ENCODE measurements at regions not wholly inside any gene's neighbourhood (a gene's known extent, or its start where the extent isn't known, plus 50 kb on each side); places are given as distances from the start of the nearest gene placed in this dataset.

DNA sequence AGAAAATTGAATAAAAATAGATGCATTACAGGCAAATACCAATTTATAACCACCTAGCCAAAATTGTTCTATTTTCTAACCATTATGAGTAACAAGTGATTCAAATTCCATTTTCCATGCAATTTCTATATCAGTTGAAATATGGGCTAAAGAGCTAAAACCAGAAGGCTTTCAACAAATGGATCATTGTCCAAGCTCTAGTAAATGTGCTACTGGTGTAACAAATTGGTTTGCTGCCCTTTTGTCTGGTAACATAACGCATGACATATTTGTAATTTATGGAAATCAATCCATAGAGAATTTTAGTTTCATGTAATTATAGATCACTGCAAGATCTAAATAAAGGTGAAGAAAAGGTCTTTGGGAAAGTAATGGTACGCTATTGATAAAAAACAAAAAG lies 708.0 kb upstream of the GRAMD2B start:
- POLR2A ChIA-PET, result no interaction called here
- no peak overlapping the region for H3K27ac Mint-ChIP-seq
- CTCF ChIA-PET, result no interaction called here

DNA sequence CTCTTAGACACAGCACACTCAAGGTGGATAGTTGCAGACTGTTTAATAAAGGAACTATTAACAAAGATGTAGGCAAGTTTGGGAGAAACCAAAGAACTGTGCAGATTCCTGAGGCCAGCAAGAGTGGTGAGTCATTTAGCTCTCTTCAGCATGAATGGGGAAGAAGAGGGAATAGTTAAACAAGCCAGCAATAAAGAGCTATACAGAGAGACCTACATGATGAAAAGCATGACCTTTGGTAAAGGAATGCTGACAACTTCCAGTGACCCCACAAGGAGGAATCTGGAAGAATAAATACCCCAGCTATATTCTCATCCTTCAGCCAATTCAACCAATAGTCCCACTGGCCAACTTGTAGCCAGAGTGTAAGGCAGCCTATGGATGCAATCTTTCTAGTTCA lies 706.0 kb upstream of the GRAMD2B start:
- intact Hi-C loops (cut with micrococcal nuclease), result no loop called here

More for the DNA sequence above, 708.0 kb upstream of the GRAMD2B start:
- Mint-ChIP-seq H3K36me3 (no peaks in the 10 kb centered on the region), H3K4me1 (ENCODE audit: low read depth) (no peaks in the 10 kb centered on the region), H3K4me3 (no peak overlapping the region), H3K9me3 (peaks cover 11% of the 10 kb centered on the region), H3K27me3 (no peaks in the 10 kb centered on the region)
- intact Hi-C loops (cut with micrococcal nuclease), result no loop called here
- DNase-seq, result no peak

DNA sequence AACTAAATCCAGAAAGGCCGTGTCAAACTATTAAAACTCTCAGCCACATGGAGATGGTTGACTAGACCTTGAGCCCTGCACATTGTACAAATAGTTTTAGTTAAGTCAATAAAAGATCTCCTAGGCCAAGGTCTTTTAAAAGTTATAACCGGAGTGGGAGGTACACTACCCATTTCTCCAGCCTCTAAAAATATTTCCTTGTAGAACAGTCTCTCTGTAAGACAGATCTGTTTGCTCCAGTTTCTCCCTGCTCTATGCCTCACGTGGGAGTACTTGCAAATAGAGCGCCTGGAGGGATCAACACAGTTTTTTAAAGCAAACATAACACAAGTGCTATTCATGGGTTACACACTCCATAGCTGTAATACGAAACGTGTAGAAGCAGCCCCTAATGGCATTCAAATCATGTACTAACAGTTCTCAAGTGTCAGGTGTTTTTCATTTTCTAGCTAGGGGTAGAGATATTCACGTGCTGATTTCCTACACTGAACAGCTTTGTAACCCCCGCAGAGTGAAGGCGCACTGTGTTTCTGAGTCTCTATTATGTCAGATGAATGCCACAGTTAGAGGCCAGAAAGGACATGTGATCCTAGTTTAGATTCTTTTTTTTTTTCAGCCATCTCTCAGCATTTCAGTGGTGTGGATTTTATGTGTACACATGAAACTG lies 703.4 kb upstream of the GRAMD2B start:
- no peaks in the 10 kb centered on the region for H3K27me3 Mint-ChIP-seq
- no peaks in the 10 kb centered on the region for H3K36me3 Mint-ChIP-seq
- no peaks in the 10 kb centered on the region for H3K4me1 Mint-ChIP-seq (ENCODE audit: low read depth)
- POLR2A ChIA-PET, result no interaction called here
- no peak for DNase-seq
- H3K4me3 Mint-ChIP-seq, result no peak overlapping the region
- peaks cover 15% of the 10 kb centered on the region for H3K9me3 Mint-ChIP-seq
- H3K27ac Mint-ChIP-seq, result no peak overlapping the region
- CTCF ChIA-PET, result no interaction called here
- intact Hi-C loops (cut with micrococcal nuclease), result no loop called here

More for the DNA sequence above, 706.0 kb upstream of the GRAMD2B start:
- Mint-ChIP-seq H3K36me3 (no peaks in the 10 kb centered on the region), H3K27me3 (no peaks in the 10 kb centered on the region), H3K9me3 (peaks cover 12% of the 10 kb centered on the region), H3K4me1 (ENCODE audit: low read depth) (no peaks in the 10 kb centered on the region), H3K27ac (no peak overlapping the region), H3K4me3 (no peak overlapping the region)
- DNase-seq, result no peak
- ChIA-PET CTCF (no interaction called here), POLR2A (no interaction called here)

DNA sequence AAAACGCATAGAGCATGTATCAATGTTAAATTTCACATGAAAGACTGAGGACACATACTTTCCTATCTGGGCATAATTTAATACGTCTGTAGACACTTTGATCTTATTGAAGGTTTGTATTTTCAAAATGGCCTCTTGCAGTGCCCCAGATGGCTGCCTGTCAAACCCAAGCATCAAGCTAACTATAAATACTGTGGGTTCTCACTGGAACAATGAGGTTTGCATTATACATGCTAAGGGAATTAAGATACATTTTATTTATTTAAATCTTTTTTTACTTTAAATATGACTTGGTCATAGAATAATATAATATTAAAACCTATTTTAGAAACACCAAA lies 702.9 kb upstream of the GRAMD2B start:
- ChIA-PET POLR2A (no interaction called here), CTCF (no interaction called here)
- Mint-ChIP-seq H3K36me3 (no peaks in the 10 kb centered on the region), H3K27me3 (no peaks in the 10 kb centered on the region), H3K4me3 (no peak overlapping the region), H3K27ac (no peak overlapping the region), H3K4me1 (ENCODE audit: low read depth) (no peaks in the 10 kb centered on the region), H3K9me3 (peaks cover 15% of the 10 kb centered on the region)
- intact Hi-C loops (cut with micrococcal nuclease), result no loop called here
- no peak for DNase-seq

DNA sequence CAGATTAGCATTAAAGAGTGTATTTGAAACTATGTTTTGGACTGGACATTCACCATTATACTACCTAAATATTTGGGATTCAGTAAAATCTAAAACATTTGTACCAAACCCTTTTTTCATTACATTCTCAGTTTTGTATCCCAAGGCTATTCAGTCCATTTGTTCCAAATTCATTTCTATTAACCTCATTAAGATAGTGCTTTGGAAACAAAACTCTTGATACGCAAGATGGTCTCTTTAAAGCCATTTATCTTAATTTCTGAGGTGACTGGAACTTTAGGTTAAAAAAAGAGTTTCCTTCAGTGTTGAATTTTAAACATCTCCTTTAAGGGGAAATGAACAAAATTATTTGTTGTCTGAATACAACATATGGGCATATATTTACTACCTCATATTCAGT lies 702.5 kb upstream of the GRAMD2B start:
- DNase-seq, result no peak
- Mint-ChIP-seq H3K4me3 (no peak overlapping the region), H3K9me3 (peaks cover 15% of the 10 kb centered on the region), H3K36me3 (no peaks in the 10 kb centered on the region), H3K4me1 (ENCODE audit: low read depth) (no peaks in the 10 kb centered on the region), H3K27ac (no peak overlapping the region), H3K27me3 (no peaks in the 10 kb centered on the region)
- ChIA-PET POLR2A (no interaction called here), CTCF (no interaction called here)
- intact Hi-C loops (cut with micrococcal nuclease), result no loop called here

DNA sequence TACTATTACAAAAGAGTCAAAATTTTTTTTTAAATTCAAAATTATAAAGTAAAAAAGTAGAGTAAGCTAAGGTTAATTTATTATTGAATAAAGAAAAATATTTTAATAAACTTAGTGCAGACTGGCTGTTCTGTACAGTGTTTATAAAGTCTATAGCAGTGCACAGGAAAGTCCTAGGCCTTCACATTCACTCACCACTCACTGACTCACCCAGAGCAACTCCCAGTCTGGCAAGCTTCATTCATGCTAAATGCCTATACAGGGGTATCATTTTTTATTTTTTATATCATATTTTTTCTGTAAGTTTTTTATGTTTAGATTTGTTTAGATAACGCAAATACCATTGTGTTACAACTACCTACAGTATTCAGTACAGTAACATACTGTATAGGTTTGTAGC lies 700.7 kb upstream of the GRAMD2B start:
- Mint-ChIP-seq H3K27ac (no peak overlapping the region), H3K9me3 (peaks cover 11% of the 10 kb centered on the region), H3K4me3 (no peak overlapping the region), H3K36me3 (no peaks in the 10 kb centered on the region), H3K27me3 (no peaks in the 10 kb centered on the region), H3K4me1 (ENCODE audit: low read depth) (no peaks in the 10 kb centered on the region)
- DNase-seq, result no peak
- ChIA-PET CTCF (no interaction called here), POLR2A (no interaction called here)
- intact Hi-C loops (cut with micrococcal nuclease), result no loop called here

DNA sequence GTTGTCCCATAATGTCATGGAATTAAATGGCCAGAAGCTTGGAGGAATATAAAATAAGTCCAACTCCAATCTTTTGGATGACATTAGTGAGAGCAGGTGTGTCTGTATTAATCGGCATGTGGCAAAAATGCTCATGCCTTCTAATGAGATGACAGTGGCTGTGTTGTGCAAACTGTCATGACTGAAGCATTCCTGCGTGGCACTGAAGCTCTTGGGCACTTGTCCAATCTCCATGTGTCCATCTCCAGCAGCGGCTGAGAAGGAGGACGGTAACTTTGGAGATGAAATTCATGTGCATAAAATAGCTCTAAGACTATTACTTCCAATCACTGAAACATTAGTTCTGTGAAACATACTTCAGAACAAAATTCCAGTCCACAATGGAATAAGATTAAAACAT lies 697.5 kb upstream of the GRAMD2B start:
- Mint-ChIP-seq H3K9me3 (peaks cover 12% of the 10 kb centered on the region), H3K4me3 (no peak overlapping the region), H3K27ac (no peak overlapping the region), H3K4me1 (ENCODE audit: low read depth) (no peaks in the 10 kb centered on the region), H3K27me3 (no peaks in the 10 kb centered on the region), H3K36me3 (no peaks in the 10 kb centered on the region)
- POLR2A ChIA-PET, result no interaction called here
- no peak for DNase-seq
- CTCF ChIA-PET, result no interaction called here
- intact Hi-C loops (cut with micrococcal nuclease), result no loop called here

DNA sequence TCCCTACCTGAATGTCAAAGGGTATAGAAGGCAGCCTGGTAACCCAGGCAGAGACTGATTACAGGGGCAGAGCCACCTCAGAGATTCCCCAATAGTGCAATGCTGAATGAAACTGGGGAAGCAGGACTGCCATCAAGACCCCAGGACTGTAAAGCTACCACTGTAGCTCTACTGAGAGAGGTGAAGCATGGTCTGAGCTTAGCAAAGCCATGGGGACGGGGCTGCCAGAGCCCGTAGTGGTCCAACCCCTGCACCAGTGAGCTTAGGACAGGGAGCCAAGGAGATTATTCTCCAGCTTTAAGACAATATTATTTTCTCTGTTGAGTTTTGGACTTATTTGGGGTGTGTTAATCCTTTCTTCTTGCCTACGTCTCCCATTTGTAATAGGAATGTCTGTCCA lies 679.3 kb upstream of the GRAMD2B start:
- intact Hi-C loops (cut with micrococcal nuclease), result no loop called here

DNA sequence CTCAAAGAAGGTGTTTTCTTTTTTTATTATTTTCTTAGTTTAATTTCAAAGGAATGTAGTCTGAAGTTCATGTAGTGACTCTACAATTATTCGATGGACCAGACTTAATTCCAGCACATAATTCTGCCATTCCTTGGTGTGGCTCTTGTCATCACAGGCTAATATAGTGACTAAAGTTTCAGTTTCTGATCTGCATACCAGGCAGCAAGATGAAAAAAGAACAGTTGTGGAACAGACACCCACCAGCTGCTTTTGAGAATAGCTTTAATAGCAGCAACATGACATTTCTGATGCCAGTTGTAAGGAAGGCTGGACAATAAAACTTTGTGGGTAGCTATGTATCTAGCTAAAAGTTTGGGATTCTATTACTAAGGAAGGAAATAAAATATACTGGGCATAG lies 676.3 kb upstream of the GRAMD2B start:
- no peaks in the 10 kb centered on the region for H3K27me3 Mint-ChIP-seq
- H3K36me3 Mint-ChIP-seq, result no peaks in the 10 kb centered on the region
- peaks cover 12% of the 10 kb centered on the region for H3K9me3 Mint-ChIP-seq
- ChIA-PET POLR2A (no interaction called here), CTCF (no interaction called here)
- no peak overlapping the region for H3K27ac Mint-ChIP-seq
- no peak overlapping the region for H3K4me3 Mint-ChIP-seq
- no peak for DNase-seq
- intact Hi-C loops (cut with micrococcal nuclease), result no loop called here
- no peaks in the 10 kb centered on the region for H3K4me1 Mint-ChIP-seq (ENCODE audit: low read depth)

More for the DNA sequence above, 679.3 kb upstream of the GRAMD2B start:
- Mint-ChIP-seq H3K4me3 (no peak overlapping the region), H3K9me3 (peaks cover 23% of the 10 kb centered on the region), H3K27ac (no peak overlapping the region), H3K27me3 (no peaks in the 10 kb centered on the region), H3K4me1 (ENCODE audit: low read depth) (no peaks in the 10 kb centered on the region), H3K36me3 (no peaks in the 10 kb centered on the region)
- ChIA-PET POLR2A (no interaction called here), CTCF (no interaction called here)
- DNase-seq, result no peak

DNA sequence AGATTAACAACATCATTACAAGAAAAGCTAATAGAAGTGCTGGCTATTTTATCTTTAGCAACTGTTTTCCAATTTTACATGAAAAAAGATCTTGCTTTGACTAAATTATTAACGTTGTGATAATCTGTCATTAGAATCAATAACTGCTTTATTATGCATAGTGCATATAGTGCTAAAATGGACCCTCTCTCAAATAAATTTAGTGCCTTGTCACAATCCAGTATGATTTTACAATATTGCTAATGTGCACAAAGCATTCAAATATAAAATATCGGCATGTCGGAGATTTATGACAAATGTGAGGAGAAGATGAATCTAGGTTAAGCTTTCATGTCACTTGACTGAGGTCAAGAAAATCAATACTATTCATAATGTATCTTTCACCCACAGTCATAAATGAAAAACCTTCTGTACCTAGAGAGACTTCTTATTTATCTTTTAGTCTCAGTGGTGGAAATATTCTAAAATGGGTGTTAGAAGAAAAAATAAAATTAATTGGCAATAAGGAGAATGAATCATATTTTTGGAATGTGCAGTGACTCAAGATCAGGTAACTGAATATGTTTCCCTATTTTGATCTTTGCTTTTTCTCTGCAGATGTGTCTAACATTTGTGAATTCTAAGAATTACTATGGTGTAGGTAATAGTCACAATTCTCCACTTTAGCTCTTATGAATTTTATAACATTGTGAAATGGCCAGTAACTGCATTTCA lies 672.9 kb upstream of the GRAMD2B start:
- H3K36me3 Mint-ChIP-seq, result no peaks in the 10 kb centered on the region
- intact Hi-C loops (cut with micrococcal nuclease), result no loop called here
- no peaks in the 10 kb centered on the region for H3K27me3 Mint-ChIP-seq
- peaks cover 5% of the 10 kb centered on the region for H3K9me3 Mint-ChIP-seq
- H3K27ac Mint-ChIP-seq, result no peak overlapping the region
- H3K4me3 Mint-ChIP-seq, result no peak overlapping the region
- DNase-seq, result no peak
- POLR2A ChIA-PET, result no interaction called here
- CTCF ChIA-PET, result no interaction called here
- no peaks in the 10 kb centered on the region for H3K4me1 Mint-ChIP-seq (ENCODE audit: low read depth)

DNA sequence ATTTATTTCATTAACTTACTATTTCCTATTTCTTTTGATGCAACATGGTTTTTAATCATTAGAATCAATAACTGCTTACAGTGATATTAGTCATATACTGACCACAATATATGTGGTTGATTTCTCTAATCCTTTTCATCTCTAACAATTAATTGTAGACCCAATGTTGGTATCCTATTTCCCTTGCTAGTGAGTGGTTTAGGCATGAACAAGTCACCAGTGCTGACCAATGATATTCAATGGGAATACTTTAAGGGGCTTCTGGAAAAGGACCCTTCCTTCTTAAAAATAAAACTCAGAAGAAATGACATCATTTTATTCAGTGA lies 672.4 kb upstream of the GRAMD2B start:
- Mint-ChIP-seq H3K9me3 (peaks cover 5% of the 10 kb centered on the region), H3K27ac (no peak overlapping the region), H3K4me3 (no peak overlapping the region), H3K27me3 (no peaks in the 10 kb centered on the region), H3K4me1 (ENCODE audit: low read depth) (no peaks in the 10 kb centered on the region), H3K36me3 (no peaks in the 10 kb centered on the region)
- no peak for DNase-seq
- POLR2A ChIA-PET, result no interaction called here
- CTCF ChIA-PET, result no interaction called here
- intact Hi-C loops (cut with micrococcal nuclease), result no loop called here

DNA sequence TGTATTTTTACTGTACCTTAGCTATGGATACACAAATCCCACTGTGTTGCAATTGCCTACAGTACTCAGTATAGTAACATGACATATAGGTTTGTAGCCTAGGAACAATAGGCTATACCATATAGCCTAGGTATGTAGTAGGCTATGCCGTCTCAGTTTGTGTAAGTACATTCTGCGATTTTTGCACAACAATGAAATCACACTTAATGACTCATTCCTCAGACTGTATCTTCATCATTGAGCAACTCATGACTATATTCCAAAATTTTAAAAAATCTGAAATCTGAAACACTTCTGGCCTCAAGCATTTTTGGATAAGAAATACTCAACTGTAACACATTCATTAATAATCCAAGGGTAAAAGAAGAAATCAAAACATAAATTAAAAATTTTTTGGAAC lies 666.8 kb upstream of the GRAMD2B start:
- no peak for DNase-seq
- Mint-ChIP-seq H3K9me3 (peaks cover 15% of the 10 kb centered on the region), H3K4me3 (no peak overlapping the region), H3K27ac (no peak overlapping the region), H3K4me1 (ENCODE audit: low read depth) (no peaks in the 10 kb centered on the region), H3K36me3 (no peaks in the 10 kb centered on the region), H3K27me3 (no peaks in the 10 kb centered on the region)
- ChIA-PET CTCF (no interaction called here), POLR2A (no interaction called here)
- intact Hi-C loops (cut with micrococcal nuclease), result no loop called here

DNA sequence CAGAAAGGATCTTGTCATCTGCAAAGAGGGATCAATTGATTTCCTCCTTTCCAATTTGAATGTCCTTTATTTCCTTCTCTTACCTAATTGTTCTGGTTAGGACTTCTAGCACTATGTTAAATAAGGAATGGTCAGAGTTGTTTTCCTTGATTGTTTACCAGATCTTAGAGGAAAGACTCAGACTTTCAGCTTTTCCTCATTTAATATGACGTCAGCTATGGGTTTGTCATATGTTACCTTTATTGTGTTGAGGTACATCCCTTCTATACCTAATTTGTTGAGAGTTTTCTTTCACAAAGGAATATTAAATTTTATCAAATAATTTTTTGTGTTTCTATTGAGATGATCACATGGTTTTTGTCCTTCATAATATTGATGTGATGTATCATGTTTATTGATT lies 656.5 kb upstream of the GRAMD2B start:
- no peak overlapping the region for H3K4me3 Mint-ChIP-seq
- peaks cover 14% of the 10 kb centered on the region for H3K9me3 Mint-ChIP-seq
- no peaks in the 10 kb centered on the region for H3K27me3 Mint-ChIP-seq
- intact Hi-C loops (cut with micrococcal nuclease), result no loop called here
- ChIA-PET CTCF (no interaction called here), POLR2A (no interaction called here)
- DNase-seq, result no peak
- H3K27ac Mint-ChIP-seq, result no peak overlapping the region
- no peaks in the 10 kb centered on the region for H3K36me3 Mint-ChIP-seq
- H3K4me1 Mint-ChIP-seq (ENCODE audit: low read depth), result no peaks in the 10 kb centered on the region

All from activated CD4-positive, alpha-beta memory T cell treated with anti-CD3 and anti-CD28 coated beads for 36 hours (primary cell).